ENCODE measurements at regions not wholly inside any gene's neighbourhood (a gene's known extent, or its start where the extent isn't known, plus 50 kb on each side); places are given as distances from the start of the nearest gene placed in this dataset.

GRCh38 chr2:2542316-2542715 is 211.2 kb upstream of the MYT1L start (continued):
- TF ChIP-seq, protein P1, sequence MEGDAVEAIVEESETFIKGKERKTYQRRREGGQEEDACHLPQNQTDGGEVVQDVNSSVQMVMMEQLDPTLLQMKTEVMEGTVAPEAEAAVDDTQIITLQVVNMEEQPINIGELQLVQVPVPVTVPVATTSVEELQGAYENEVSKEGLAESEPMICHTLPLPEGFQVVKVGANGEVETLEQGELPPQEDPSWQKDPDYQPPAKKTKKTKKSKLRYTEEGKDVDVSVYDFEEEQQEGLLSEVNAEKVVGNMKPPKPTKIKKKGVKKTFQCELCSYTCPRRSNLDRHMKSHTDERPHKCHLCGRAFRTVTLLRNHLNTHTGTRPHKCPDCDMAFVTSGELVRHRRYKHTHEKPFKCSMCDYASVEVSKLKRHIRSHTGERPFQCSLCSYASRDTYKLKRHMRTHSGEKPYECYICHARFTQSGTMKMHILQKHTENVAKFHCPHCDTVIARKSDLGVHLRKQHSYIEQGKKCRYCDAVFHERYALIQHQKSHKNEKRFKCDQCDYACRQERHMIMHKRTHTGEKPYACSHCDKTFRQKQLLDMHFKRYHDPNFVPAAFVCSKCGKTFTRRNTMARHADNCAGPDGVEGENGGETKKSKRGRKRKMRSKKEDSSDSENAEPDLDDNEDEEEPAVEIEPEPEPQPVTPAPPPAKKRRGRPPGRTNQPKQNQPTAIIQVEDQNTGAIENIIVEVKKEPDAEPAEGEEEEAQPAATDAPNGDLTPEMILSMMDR (IDR thresholded peaks at IDR 0.05 in 2 of 3, conservative IDR thresholded peaks at IDR 0.05 in 1 of 3; ENCODE audit: borderline replicate concordance in 1 of 3, insufficient read depth in 1 of 3, low read depth in 2 of 3, low read length in 2 of 3), result no peak

DNA sequence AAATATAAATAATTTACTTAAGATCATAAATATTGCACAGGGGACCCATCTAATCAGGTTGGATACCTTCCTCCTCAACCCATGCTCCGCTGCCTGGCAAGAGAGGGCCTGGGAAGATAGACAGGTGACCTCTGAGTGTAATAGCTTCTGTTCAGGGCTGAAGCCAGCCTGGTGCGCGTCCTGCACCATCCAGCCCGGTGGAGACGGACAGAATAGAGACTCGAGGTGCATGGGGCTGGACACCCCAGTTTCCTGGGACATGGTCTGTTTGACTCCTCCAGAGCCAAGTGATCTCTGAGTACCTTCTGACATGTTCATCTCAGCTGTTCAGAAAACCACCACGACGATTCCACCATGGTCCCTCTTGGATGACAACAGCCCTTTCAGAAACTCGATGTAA is 209.3 kb upstream of the MYT1L start:
- Histone ChIP-seq H3K27ac (ENCODE audit: low read depth, low read length) (no peak overlapping the region), H3K79me2 (ENCODE audit: insufficient read depth, low read length) (no peaks in the 10 kb centered on the region), H3K4me2 (ENCODE audit: low read length) (no peak overlapping the region), H3K9me3 (ENCODE audit: control insufficient read depth in 1 of 2, insufficient read depth in 1 of 2, low read depth in 1 of 2, low read length in 2 of 2) (no peaks in the 10 kb centered on the region), H3K4me3 (replicated peaks in 1 of 2; ENCODE audit: low read depth in 1 of 2, low read length in 2 of 2) (no peak overlapping the region), H2AFZ (ENCODE audit: low read depth, low read length, poor library complexity, severe bottlenecking) (no peak overlapping the region), H4K20me1 (ENCODE audit: insufficient read depth) (no peaks in the 10 kb centered on the region), H3K36me3 (ENCODE audit: control insufficient read depth in 1 of 2, insufficient read depth in 2 of 2, low read length in 2 of 2) (no peaks in the 10 kb centered on the region), H3K9ac (ENCODE audit: low read length) (no peak overlapping the region), H3K27me3 (ENCODE audit: insufficient read depth, low read length) (peaks cover 17% of the 10 kb centered on the region; the same call in 1 of the 2 replicates), H3K4me1 (ENCODE audit: control insufficient read depth in 1 of 2, insufficient read depth in 2 of 2, low read length in 2 of 2) (no peaks in the 10 kb centered on the region), H3K9me2 (ENCODE audit: insufficient read depth) (no peaks in the 10 kb centered on the region)
- POLR2A ChIA-PET, result no interaction called here
- RAD21 ChIA-PET (ENCODE audit: low non-redundant PET in 1 of 2, low total read pairs in 2 of 2, uncharacterized antibody in 2 of 2, unreplicated experiment in 2 of 2), result no interaction called here
- DNase-seq (ENCODE audit: low read depth, low spot score) (no peak), ATAC-seq (no peak)
- TF ChIP-seq RAD21 (IDR thresholded peaks at IDR 0.05; ENCODE audit: low read depth) (no peak), SIN3A (IDR thresholded peaks at IDR 0.05; ENCODE audit: low read depth) (no peak), CEBPB (IDR thresholded peaks at IDR 0.05; ENCODE audit: low read depth) (no peak), EZH2 (IDR thresholded peaks at IDR 0.05) (no peak), FOSL1 (IDR thresholded peaks at IDR 0.05; ENCODE audit: low read depth) (no peak), ZFX (IDR thresholded peaks at IDR 0.05) (no peak), POLR2AphosphoS5 (IDR thresholded peaks at IDR 0.05; ENCODE audit: low read depth, low read length) (no peak), EGR1 (IDR thresholded peaks at IDR 0.05; ENCODE audit: low read depth) (no peak), REST (IDR thresholded peaks at IDR 0.05; ENCODE audit: low read depth) (no peak), MAX (IDR thresholded peaks at IDR 0.05) (no peak), YY1 (IDR thresholded peaks at IDR 0.05; ENCODE audit: extremely low read depth, insufficient replicate concordance, low read depth, low read length) (no peak), CBX3 (IDR thresholded peaks at IDR 0.05; ENCODE audit: low read depth) (no peak)
- TF ChIP-seq, protein P2, sequence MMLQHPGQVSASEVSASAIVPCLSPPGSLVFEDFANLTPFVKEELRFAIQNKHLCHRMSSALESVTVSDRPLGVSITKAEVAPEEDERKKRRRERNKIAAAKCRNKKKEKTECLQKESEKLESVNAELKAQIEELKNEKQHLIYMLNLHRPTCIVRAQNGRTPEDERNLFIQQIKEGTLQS (IDR thresholded peaks at IDR 0.05), result no peak
- TF ChIP-seq, protein P1 (IDR thresholded peaks at IDR 0.05 in 2 of 3, conservative IDR thresholded peaks at IDR 0.05 in 1 of 3; ENCODE audit: borderline replicate concordance in 1 of 3, insufficient read depth in 1 of 3, low read depth in 2 of 3, low read length in 2 of 3), result no peak
- no TSS peak for BruUV-seq (replicated peaks)
- CTCF ChIA-PET, result no interaction called here
- intact Hi-C loops (cut with micrococcal nuclease), result no loop called here

All from HCT116 (cell line).